Endothelial cell (in vitro differentiated cells): ENCODE measurements at regions not wholly inside any gene's neighbourhood (a gene's known extent, or its start where the extent isn't known, plus 50 kb on each side); places are given as distances from the start of the nearest gene placed in this dataset.
"Not testable (repeated sequence)": the region's sequence is repeated elsewhere in the genome, so short reads cannot be mapped to it uniquely, and the experiment has no call there.

Experiments
- DNase-seq: peaks from one replicate; pipeline ENCODE4 v3.0.0; 2021; ENCODE audit warnings: low spot score
- H3K27ac Mint-ChIP-seq: one replicate; pipeline ENCODE4 v1.8.0; 2021; ENCODE audit warnings: mixed read lengths, inconsistent platforms; ENCODE audit not compliant: unreplicated experiment
- H3K27me3 Mint-ChIP-seq: one replicate; pipeline ENCODE4 v1.8.0; 2021; ENCODE audit warnings: mild to moderate bottlenecking, moderate library complexity, mixed read lengths, inconsistent platforms; ENCODE audit not compliant: unreplicated experiment
- H3K36me3 Mint-ChIP-seq: one replicate; pipeline ENCODE4 v1.8.0; 2021; ENCODE audit warnings: mild to moderate bottlenecking, low read depth, mixed read lengths, inconsistent platforms; ENCODE audit not compliant: unreplicated experiment
- H3K4me1 Mint-ChIP-seq: one replicate; pipeline ENCODE4 v1.8.0; 2021; ENCODE audit warnings: mild to moderate bottlenecking, mixed read lengths, inconsistent platforms; ENCODE audit not compliant: unreplicated experiment
- H3K4me3 Mint-ChIP-seq: one replicate; pipeline ENCODE4 v1.8.0; 2021; ENCODE audit warnings: mild to moderate bottlenecking, mixed read lengths, inconsistent platforms; ENCODE audit not compliant: unreplicated experiment
- H3K9me3 Mint-ChIP-seq: one replicate; pipeline ENCODE4 v1.8.0; 2021; ENCODE audit warnings: mixed read lengths, inconsistent platforms; ENCODE audit not compliant: unreplicated experiment
- TF ChIP-seq, protein P1 (sequence below): fragments of 200-600 bp; sonication (generic); IDR thresholded peaks from one replicate; pipeline ENCODE4 v1.5.0; 2021; ENCODE audit warnings: antibody characterized with exemption; ENCODE audit not compliant: unreplicated experiment

DNA sequence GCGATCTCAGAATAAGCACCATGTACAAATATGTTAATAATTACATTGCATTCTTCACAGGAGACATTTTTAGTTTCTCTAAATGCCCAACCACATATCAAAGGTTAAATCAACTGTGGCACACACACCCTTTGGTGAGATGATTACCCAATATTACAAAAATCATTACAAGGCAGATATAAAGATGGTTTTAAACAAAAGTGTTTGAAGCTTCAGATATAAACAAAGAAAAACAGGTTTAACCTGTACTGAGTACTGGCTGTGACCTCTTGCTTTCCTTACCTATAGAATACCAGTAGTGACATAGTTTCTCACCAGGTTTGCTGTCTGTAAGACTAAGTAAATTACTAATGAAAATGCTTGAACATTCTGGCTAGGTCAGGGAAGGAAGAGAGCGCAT lies 360.0 kb upstream of the IGFBP3 start:
- Mint-ChIP-seq H3K36me3 (no peaks in the 10 kb centered on the region), H3K4me3 (no peak overlapping the region), H3K27me3 (no peaks in the 10 kb centered on the region), H3K9me3 (no peaks in the 10 kb centered on the region), H3K27ac (no peak overlapping the region), H3K4me1 (peaks cover 23% of the 10 kb centered on the region)
- TF ChIP-seq, protein P1, sequence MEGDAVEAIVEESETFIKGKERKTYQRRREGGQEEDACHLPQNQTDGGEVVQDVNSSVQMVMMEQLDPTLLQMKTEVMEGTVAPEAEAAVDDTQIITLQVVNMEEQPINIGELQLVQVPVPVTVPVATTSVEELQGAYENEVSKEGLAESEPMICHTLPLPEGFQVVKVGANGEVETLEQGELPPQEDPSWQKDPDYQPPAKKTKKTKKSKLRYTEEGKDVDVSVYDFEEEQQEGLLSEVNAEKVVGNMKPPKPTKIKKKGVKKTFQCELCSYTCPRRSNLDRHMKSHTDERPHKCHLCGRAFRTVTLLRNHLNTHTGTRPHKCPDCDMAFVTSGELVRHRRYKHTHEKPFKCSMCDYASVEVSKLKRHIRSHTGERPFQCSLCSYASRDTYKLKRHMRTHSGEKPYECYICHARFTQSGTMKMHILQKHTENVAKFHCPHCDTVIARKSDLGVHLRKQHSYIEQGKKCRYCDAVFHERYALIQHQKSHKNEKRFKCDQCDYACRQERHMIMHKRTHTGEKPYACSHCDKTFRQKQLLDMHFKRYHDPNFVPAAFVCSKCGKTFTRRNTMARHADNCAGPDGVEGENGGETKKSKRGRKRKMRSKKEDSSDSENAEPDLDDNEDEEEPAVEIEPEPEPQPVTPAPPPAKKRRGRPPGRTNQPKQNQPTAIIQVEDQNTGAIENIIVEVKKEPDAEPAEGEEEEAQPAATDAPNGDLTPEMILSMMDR: no peak
- no peak for DNase-seq

DNA sequence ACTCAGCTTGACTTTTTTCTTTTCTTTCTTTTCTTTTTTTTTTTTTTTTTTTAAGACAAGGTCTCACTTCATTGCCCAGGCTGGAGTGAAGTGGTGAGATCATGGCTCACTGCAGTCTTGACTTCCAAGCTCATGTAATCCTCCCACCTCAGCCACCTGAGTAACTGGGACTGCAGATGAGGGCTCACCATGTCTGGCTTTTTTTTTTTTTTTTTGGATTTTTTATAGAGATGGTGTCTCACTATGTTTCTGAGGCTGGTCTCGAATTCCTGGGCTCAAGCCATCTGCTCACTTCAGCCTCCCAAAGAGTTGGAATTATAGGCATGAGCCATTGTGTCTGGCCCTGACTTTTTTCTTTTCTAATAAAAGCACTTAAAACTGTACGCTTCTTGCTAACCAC lies 358.2 kb upstream of the IGFBP3 start:
- no peaks in the 10 kb centered on the region for H3K36me3 Mint-ChIP-seq
- H3K27ac Mint-ChIP-seq: no peak overlapping the region
- H3K27me3 Mint-ChIP-seq: no peaks in the 10 kb centered on the region
- TF ChIP-seq, protein P1: no peak
- H3K4me3 Mint-ChIP-seq: no peak overlapping the region
- DNase-seq: no peak
- peaks cover 17% of the 10 kb centered on the region for H3K4me1 Mint-ChIP-seq
- H3K9me3 Mint-ChIP-seq: no peaks in the 10 kb centered on the region

- H3K27ac Mint-ChIP-seq: no peak overlapping the region
- TF ChIP-seq, protein P1: no peak
- no peak overlapping the region for H3K4me3 Mint-ChIP-seq
- H3K4me1 Mint-ChIP-seq: no peaks in the 10 kb centered on the region
- H3K9me3 Mint-ChIP-seq: no peaks in the 10 kb centered on the region
- no peak for DNase-seq
- H3K36me3 Mint-ChIP-seq: peaks cover 8% of the 10 kb centered on the region
- H3K27me3 Mint-ChIP-seq: peaks cover 1% of the 10 kb centered on the region
Measured at GRCh38 chr7:46264646-46265045, 343.6 kb upstream of the IGFBP3 start.

- not testable (repeated sequence) for H3K4me3 Mint-ChIP-seq, H3K27me3 Mint-ChIP-seq, H3K36me3 Mint-ChIP-seq, H3K27ac Mint-ChIP-seq, H3K4me1 Mint-ChIP-seq, DNase-seq, H3K9me3 Mint-ChIP-seq
Measured at GRCh38 chr7:46261638-46262037, 340.6 kb upstream of the IGFBP3 start.

DNA sequence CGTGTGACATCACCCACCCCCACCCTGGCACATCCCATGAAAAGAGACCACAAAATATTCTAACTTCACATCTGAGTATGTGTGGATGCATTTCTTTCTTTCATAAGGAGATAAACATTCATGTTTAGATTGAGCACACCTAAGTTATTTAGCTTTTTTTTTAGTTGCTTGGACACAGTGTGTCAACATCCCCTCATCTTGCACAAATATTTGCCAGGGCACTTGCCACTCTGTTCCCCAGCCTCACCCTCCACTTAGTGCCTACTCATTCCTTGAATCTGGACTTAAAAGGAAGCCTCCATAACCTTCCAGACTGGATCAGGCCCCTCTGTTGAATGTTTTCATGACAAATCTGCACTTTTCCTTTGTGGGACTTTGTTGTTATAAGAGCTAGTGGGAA lies 338.9 kb upstream of the IGFBP3 start:
- H3K9me3 Mint-ChIP-seq: no peaks in the 10 kb centered on the region
- H3K4me1 Mint-ChIP-seq: no peaks in the 10 kb centered on the region
- no peak for DNase-seq
- peaks cover 8% of the 10 kb centered on the region for H3K36me3 Mint-ChIP-seq
- no peak overlapping the region for H3K27ac Mint-ChIP-seq
- TF ChIP-seq, protein P1: no peak
- H3K4me3 Mint-ChIP-seq: no peak overlapping the region
- peaks cover 3% of the 10 kb centered on the region for H3K27me3 Mint-ChIP-seq
